NOMO-1 treated with DMSO at 0.1 percent for 48 hours (cell line): ENCODE measurements at regions not wholly inside any gene's neighbourhood (a gene's known extent, or its start where the extent isn't known, plus 50 kb on each side); places are given as distances from the start of the nearest gene placed in this dataset.
"Not testable (repeated sequence)": the region's sequence is repeated elsewhere in the genome, so short reads cannot be mapped to it uniquely, and the experiment has no call there.

ENCODE experiments used
- DNase-seq: peaks from one replicate; lab custom pipeline; 2025; ENCODE audit not compliant: unreplicated experiment; lab: John Stamatoyannopoulos, UW

GRCh38 chr3:22856811-22857210 lies 346.3 kb upstream of the UBE2E2 start:
- no peak for DNase-seq

DNA sequence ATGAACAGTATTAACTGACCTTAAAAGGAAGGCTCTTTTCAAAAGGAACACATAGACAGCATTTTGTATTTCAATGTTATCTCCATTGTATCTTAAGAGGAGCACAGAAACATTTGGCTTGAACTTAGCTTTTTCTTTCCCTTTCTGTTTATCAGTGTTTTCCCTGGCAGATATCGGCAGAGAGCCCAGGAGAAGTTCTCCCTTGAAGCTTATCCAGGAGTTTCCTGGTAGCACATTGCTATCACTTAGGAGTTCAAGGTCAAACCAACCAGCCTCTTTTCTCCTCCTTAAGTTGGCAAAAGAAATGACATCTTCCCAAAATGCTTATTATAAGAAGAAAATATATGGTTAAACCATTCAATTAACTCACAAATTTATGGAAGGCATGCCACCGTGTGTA lies 344.6 kb upstream of the UBE2E2 start:
- DNase-seq = no peak

DNA sequence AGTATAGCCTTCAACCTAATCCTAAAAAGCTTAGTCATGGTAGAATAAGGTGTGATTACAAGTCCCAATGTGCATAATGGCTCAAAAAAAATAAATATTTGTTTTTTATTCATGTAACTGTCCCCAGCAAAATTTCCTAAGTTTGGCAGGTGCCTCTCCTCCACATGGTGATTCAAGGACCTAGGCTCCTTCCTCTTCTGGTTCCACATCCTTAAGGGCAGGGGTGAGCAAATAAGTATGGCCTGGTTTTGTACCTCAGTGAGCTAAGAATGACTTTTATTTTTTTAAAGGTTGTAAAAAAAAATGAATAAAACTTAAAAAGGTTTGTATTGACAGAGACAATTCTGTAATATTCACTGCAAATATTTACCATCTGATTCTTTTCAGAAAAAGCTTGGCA lies 343.5 kb upstream of the UBE2E2 start:
- DNase-seq = no peak

DNA sequence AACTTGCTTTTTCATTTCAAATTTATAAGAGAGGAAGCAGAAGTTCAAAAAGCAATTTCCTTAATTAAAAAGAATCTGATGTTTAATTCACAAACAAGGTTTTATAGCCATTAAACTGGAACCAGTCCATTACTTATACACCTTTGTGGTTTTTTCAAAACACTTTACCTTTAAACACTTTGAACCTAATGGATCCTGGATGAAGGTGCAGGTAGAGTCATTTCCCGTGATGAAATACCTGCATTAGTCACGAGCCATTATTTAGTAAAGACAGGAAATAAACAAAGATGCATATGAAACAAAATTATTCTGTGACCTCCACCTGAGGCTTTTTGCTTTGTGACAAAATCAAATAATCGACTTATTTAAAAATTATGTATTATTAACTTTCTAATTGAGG lies 341.7 kb upstream of the UBE2E2 start:
- DNase-seq = no peak

- no peak for DNase-seq
Observed at GRCh38 chr3:22862111-22862510, 341.0 kb upstream of the UBE2E2 start.

- DNase-seq = not testable (repeated sequence)
Observed at GRCh38 chr3:22882834-22883233, 320.3 kb upstream of the UBE2E2 start.

DNA sequence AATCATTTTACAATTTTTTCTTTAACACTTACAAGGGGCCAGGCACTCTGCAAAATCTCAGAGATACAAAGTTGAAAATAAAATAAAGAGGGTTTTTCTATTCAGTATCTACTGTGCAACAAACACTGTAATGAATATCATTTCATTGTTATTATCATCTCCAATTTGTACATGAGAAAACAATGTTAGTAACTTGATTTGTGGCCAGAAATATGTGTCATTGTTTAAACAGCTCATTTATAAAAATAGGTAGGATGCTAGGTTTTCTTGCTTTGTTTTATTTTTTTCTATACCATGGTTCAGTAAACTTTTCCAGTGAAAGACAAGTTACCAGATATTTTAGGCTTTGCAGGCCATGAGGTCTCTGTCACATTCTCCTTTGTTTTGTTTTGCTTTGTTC lies 318.1 kb upstream of the UBE2E2 start:
- no peak for DNase-seq

GRCh38 chr3:22885574-22886341 lies 317.4 kb upstream of the UBE2E2 start:
- DNase-seq = no peak

DNA sequence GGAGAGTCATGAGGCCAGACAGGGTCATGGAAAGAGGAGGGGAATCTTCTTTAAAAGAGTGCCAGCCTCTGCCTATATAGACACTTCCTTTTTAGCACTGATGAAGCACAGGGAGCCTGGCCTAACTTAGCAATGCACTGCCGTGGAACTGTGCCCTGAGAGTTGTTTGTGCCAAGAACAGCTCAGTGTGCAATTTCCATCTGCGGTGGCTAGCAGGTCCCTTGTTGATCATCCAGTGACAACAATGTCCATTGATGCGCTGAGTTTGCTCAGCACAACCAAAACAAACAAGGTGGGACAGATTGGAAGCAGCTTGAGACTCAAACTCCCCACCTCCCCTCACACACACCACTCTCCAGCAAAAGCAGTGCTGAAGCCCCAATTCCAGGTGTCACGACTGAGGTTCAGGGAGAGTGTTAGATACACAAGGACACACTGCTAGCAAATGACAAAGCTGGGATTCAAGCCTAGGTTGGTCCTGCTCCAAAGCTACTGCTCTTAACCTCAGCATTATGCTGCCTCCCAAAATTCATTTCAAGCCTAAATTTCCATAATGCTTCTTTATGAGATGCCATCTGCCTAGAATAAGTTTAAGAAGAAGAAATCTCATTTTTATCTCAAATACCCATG lies 316.6 kb upstream of the UBE2E2 start:
- no peak for DNase-seq

GRCh38 chr3:22887664-22888291 lies 315.3 kb upstream of the UBE2E2 start:
- DNase-seq = peak; percentile 31

- no peak for DNase-seq
Observed at GRCh38 chr3:22893101-22893500, 310.0 kb upstream of the UBE2E2 start.

- no peak for DNase-seq
Observed at GRCh38 chr3:22893644-22894325, 309.3 kb upstream of the UBE2E2 start.

DNA sequence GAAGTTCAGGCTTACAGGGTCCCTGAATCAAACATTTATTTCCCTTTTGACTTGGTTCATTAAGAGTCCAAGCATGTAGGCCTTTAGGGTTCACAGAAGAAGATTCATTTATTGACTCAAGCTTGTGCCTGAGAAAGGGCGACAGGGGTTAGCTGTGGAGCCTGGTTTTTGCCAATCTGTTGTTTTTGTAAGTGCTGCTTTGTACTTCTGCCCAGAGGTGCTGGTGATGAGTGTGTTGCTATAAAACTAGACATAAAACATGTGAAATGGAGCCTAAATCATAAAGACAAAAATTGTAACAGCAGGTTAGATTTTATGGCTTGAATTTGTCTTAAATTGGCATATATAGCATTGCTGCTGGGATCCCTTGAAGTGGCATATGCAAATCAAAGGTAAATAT lies 308.3 kb upstream of the UBE2E2 start:
- no peak for DNase-seq

DNA sequence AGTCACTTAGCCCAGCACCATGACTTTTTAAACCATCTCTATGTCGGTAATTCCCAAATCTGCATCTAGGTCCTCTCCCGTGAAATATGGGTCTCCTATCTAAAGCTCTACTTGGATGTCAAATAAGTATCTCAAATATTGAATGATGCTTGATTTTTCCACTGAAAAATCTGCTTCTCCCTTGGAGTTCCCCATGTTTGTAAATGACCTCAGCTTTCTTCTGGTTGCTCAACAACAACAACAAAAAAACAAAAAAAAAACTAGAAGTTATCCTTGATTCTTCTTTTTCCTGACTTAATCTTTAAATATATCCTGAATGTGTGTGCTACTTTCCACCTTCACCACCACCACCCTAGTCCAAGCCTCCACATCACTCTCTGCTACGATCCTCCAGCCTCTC lies 307.5 kb upstream of the UBE2E2 start:
- no peak for DNase-seq

- no peak for DNase-seq
Observed at GRCh38 chr3:22898558-22898957, 304.6 kb upstream of the UBE2E2 start.

DNA sequence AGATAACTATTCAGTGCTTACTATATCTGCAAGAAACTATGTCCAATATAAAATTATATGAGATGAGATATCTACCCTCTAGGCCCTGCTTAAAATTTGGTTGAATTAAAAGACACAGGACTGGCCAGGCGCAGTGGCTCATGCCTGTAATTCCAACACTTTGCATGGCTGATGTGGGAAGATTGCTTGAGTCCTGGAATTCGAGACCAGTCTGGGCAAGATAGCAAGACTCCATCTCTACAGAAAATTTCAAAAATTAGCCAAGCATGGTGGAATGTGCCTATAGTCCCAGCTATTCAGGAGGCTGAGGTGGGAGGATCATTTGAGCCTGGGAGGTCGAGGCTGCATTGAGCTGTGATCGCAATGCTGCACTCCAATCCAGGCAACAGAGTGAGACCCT lies 303.7 kb upstream of the UBE2E2 start:
- DNase-seq = no peak

DNA sequence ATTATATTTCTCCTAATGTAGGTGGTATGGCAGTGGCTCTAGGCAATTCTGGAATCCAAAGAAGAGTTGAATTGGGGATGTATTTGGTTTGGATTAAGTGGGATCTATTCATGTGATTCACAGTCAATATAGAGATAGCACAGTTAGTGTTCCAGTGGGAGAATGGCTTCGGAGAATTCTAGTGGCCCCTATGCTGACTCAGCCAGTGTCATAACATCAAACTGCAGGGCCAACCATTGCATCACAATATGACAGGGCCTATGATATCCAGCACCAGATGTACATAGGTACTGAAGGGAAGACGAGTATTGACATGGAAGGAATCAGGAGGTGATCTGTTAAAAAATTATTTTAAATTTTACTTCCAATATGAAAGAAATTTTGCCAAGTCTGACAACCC lies 302.8 kb upstream of the UBE2E2 start:
- DNase-seq = no peak

DNA sequence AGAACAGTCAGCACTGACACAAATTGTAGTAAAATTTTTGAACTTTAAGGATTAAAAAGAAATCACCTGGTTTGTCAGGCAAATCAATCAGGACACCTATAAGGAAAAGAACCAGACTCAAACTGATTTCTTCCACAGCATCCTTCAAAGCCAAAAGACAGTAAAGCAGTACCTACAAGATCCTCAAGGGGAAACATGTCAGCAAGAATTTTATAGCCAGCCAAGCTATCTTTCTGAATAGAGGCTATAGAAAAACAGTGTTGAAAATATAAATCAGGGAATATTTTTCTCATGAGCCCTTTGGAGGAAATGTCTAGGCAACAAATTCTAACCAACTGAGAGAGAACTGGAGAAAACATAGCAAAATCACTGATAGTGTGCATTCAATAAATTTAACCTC lies 301.4 kb upstream of the UBE2E2 start:
- no peak for DNase-seq

GRCh38 chr3:22907161-22907780 lies 295.9 kb upstream of the UBE2E2 start:
- DNase-seq = no peak

- DNase-seq = no peak
Observed at GRCh38 chr3:22907796-22908195, 295.3 kb upstream of the UBE2E2 start.

- DNase-seq = no peak
Observed at GRCh38 chr3:22908989-22909507, 294.1 kb upstream of the UBE2E2 start.
